Neural cell (in vitro differentiated cells): ENCODE measurements at regions not wholly inside any gene's neighbourhood (a gene's known extent, or its start where the extent isn't known, plus 50 kb on each side); places are given as distances from the start of the nearest gene placed in this dataset.

Source experiments
- EZH2 ChIP-seq: fragments of 200-600, 300-800 bp; shearing (Covaris generic), sonication (generic); IDR thresholded peaks from 2 replicates; pipeline ENCODE4 v1.6.1; 2014; ENCODE audit warnings: antibody characterized with exemption, low read length, borderline replicate concordance, mild to moderate bottlenecking; ENCODE audit not compliant: insufficient read depth, poor library complexity, severe bottlenecking
- POLR2AphosphoS5 ChIP-seq: IDR thresholded peaks from 2 replicates; pipeline ENCODE4 v1.6.1; 2012

- no peak for TF ChIP-seq POLR2AphosphoS5
- no peak for TF ChIP-seq EZH2
Measured at GRCh38 chr6:41428996-41429421, 93.6 kb downstream of the NCR2 start.
